ENCODE measurements at regions not wholly inside any gene's neighbourhood (a gene's known extent, or its start where the extent isn't known, plus 50 kb on each side); places are given as distances from the start of the nearest gene placed in this dataset.

DNA sequence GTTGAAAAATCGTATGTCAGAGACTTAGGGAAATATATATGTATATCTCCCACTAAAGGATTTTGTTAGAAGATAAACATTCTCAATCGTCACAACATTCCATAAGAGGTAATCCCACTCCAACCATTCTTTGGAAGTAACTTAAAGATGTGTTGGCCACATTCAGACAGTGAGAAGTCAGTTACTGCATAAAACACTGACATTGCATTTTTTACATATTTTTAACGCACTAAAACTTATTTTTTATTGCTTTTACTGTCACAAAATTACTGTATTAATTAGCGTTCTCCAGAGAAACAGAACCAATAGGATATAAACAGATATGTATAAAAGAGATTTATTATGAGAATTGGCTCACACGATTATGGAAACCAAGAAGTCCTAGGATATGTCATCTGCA is 74.3 kb upstream of the VGLL2 start:
- no peak overlapping the region for H2BK12ac ChIP-seq (ENCODE audit: low read length)
- H4K12ac ChIP-seq (ENCODE audit: low read depth, low read length): no peak overlapping the region
- no peaks in the 10 kb centered on the region for H3K79me2 ChIP-seq (ENCODE audit: control insufficient read depth, insufficient read depth, low read length, poor library complexity)
- no peak overlapping the region for H4K8ac ChIP-seq (ENCODE audit: low read depth, low read length)
- H3K4ac ChIP-seq (ENCODE audit: low read depth, low read length): no peak overlapping the region
- no CpG with 5 or more reads among the region's 5 CpGs for WGBS (ENCODE audit: extremely low coverage, insufficient coverage, insufficient read length)
- H4K91ac ChIP-seq (ENCODE audit: low read depth, low read length): no peak overlapping the region
- no peak overlapping the region for H3K4me2 ChIP-seq (ENCODE audit: low read length)
- H3K18ac ChIP-seq (ENCODE audit: low read length): no peak overlapping the region
- H3K9me3 ChIP-seq (ENCODE audit: insufficient read depth, low read depth, low read length): no peaks in the 10 kb centered on the region
- H3K79me1 ChIP-seq (ENCODE audit: low read length): no peaks in the 10 kb centered on the region
- no peaks in the 10 kb centered on the region for H3K27me3 ChIP-seq (ENCODE audit: insufficient read depth, low read length)
- H3K4me1 ChIP-seq (ENCODE audit: control insufficient read depth in 1 of 2, insufficient read depth in 2 of 2, low read length in 2 of 2): no peaks in the 10 kb centered on the region
- H3K9ac ChIP-seq (ENCODE audit: low read length): no peak overlapping the region
- no peak overlapping the region for H3K14ac ChIP-seq (ENCODE audit: low read length)
- no peak overlapping the region for H2BK5ac ChIP-seq (ENCODE audit: low read depth, low read length, poor library complexity)
- no peak overlapping the region for H2AK5ac ChIP-seq (ENCODE audit: low read length)
- H3K27ac ChIP-seq (ENCODE audit: low read depth, low read length): no peak overlapping the region
- no peak overlapping the region for H2BK120ac ChIP-seq (ENCODE audit: insufficient read depth, low read length, poor library complexity)
- H2AFZ ChIP-seq (ENCODE audit: insufficient read depth, low read length, poor library complexity): no peak overlapping the region
- no peak for DNase-seq
- no peaks in the 10 kb centered on the region for H3K36me3 ChIP-seq (ENCODE audit: control insufficient read depth in 1 of 2, insufficient read depth in 2 of 2, low read length in 2 of 2)
- no peak overlapping the region for H3K23ac ChIP-seq (ENCODE audit: low read length)
- H3K4me3 ChIP-seq (ENCODE audit: low read depth, low read length): no peak overlapping the region

GRCh38 chr6:117191448-117191847 is 73.9 kb upstream of the VGLL2 start:
- no peak overlapping the region for H3K4me3 ChIP-seq (ENCODE audit: low read depth, low read length)
- H3K4me2 ChIP-seq (ENCODE audit: low read length): no peak overlapping the region
- no peak overlapping the region for H3K14ac ChIP-seq (ENCODE audit: low read length)
- H2AK5ac ChIP-seq (ENCODE audit: low read length): no peak overlapping the region
- no peak overlapping the region for H2BK120ac ChIP-seq (ENCODE audit: insufficient read depth, low read length, poor library complexity)
- no peak overlapping the region for H3K18ac ChIP-seq (ENCODE audit: low read length)
- H3K9me3 ChIP-seq (ENCODE audit: insufficient read depth, low read depth, low read length): no peaks in the 10 kb centered on the region
- H3K23ac ChIP-seq (ENCODE audit: low read length): no peak overlapping the region
- no peak overlapping the region for H2BK12ac ChIP-seq (ENCODE audit: low read length)
- H3K4ac ChIP-seq (ENCODE audit: low read depth, low read length): no peak overlapping the region
- no peaks in the 10 kb centered on the region for H3K4me1 ChIP-seq (ENCODE audit: control insufficient read depth in 1 of 2, insufficient read depth in 2 of 2, low read length in 2 of 2)
- no peak overlapping the region for H3K27ac ChIP-seq (ENCODE audit: low read depth, low read length)
- no CpG with 5 or more reads among the region's 1 CpG for WGBS (ENCODE audit: extremely low coverage, insufficient coverage, insufficient read length)
- H2BK5ac ChIP-seq (ENCODE audit: low read depth, low read length, poor library complexity): no peak overlapping the region
- no peaks in the 10 kb centered on the region for H3K27me3 ChIP-seq (ENCODE audit: insufficient read depth, low read length)
- no peaks in the 10 kb centered on the region for H3K79me1 ChIP-seq (ENCODE audit: low read length)
- no peak overlapping the region for H4K8ac ChIP-seq (ENCODE audit: low read depth, low read length)
- no peak overlapping the region for H4K12ac ChIP-seq (ENCODE audit: low read depth, low read length)
- H3K79me2 ChIP-seq (ENCODE audit: control insufficient read depth, insufficient read depth, low read length, poor library complexity): no peaks in the 10 kb centered on the region
- no peaks in the 10 kb centered on the region for H3K36me3 ChIP-seq (ENCODE audit: control insufficient read depth in 1 of 2, insufficient read depth in 2 of 2, low read length in 2 of 2)
- no peak overlapping the region for H3K9ac ChIP-seq (ENCODE audit: low read length)
- H4K91ac ChIP-seq (ENCODE audit: low read depth, low read length): no peak overlapping the region
- H2AFZ ChIP-seq (ENCODE audit: insufficient read depth, low read length, poor library complexity): no peak overlapping the region
- no peak for DNase-seq

DNA sequence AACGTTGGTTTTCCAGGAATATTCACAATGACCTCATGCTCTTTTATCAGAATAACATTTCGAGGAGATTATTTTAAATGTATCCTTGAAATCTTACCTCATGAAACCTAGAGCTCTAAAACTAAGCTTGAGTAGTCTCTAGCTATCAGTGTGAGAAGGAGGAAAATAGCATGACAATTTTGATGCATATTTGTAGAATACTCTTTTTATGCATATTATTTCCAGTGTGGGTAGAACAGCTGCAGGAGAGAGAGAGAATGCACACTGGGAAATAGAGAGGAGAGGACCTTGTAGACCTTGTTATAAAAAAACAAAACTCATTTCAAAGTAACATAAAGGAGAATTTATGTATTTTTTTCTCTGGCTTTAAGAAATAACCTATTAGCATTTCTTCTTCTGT is 71.1 kb upstream of the VGLL2 start:
- Histone ChIP-seq H3K4me2 (ENCODE audit: low read length) (no peak overlapping the region), H2BK120ac (ENCODE audit: insufficient read depth, low read length, poor library complexity) (no peak overlapping the region), H3K79me1 (ENCODE audit: low read length) (no peaks in the 10 kb centered on the region), H2BK12ac (ENCODE audit: low read length) (no peak overlapping the region), H3K4ac (ENCODE audit: low read depth, low read length) (no peak overlapping the region), H3K27me3 (ENCODE audit: insufficient read depth, low read length) (no peaks in the 10 kb centered on the region), H3K36me3 (ENCODE audit: control insufficient read depth in 1 of 2, insufficient read depth in 2 of 2, low read length in 2 of 2) (no peaks in the 10 kb centered on the region), H4K91ac (ENCODE audit: low read depth, low read length) (no peak overlapping the region), H3K4me1 (ENCODE audit: control insufficient read depth in 1 of 2, insufficient read depth in 2 of 2, low read length in 2 of 2) (no peaks in the 10 kb centered on the region), H3K79me2 (ENCODE audit: control insufficient read depth, insufficient read depth, low read length, poor library complexity) (no peaks in the 10 kb centered on the region), H3K18ac (ENCODE audit: low read length) (no peak overlapping the region), H4K12ac (ENCODE audit: low read depth, low read length) (no peak overlapping the region), H3K9me3 (ENCODE audit: insufficient read depth, low read depth, low read length) (no peaks in the 10 kb centered on the region), H3K27ac (ENCODE audit: low read depth, low read length) (no peak overlapping the region), H3K9ac (ENCODE audit: low read length) (no peak overlapping the region), H3K14ac (ENCODE audit: low read length) (no peak overlapping the region), H2AK5ac (ENCODE audit: low read length) (no peak overlapping the region), H2BK5ac (ENCODE audit: low read depth, low read length, poor library complexity) (no peak overlapping the region), H3K23ac (ENCODE audit: low read length) (no peak overlapping the region), H4K8ac (ENCODE audit: low read depth, low read length) (no peak overlapping the region), H2AFZ (ENCODE audit: insufficient read depth, low read length, poor library complexity) (no peak overlapping the region), H3K4me3 (ENCODE audit: low read depth, low read length) (no peak overlapping the region)
- WGBS (ENCODE audit: extremely low coverage, insufficient coverage, insufficient read length): no CpG with 5 or more reads among the region's 2 CpGs
- no peak for DNase-seq

DNA sequence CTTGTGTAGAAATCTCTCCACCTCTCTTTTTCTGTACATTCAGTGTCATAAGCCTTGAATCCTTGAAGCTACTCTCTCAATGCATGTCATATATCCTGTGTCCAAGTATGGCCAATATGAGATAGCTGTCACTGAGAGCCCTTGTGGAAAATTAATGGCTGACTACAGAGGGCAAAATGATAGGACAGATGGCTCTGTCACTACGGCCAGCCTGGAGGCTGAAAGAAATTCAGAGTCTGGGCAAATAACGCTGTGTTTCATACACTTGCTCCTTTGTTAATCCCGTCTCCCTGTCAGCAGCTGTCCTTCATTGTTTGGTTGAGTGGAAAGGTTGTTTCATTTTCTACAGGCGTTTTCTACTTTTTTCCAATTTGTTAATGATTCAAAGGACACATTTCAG is 70.4 kb upstream of the VGLL2 start:
- H3K79me2 ChIP-seq (ENCODE audit: control insufficient read depth, insufficient read depth, low read length, poor library complexity): no peaks in the 10 kb centered on the region
- no peaks in the 10 kb centered on the region for H3K36me3 ChIP-seq (ENCODE audit: control insufficient read depth in 1 of 2, insufficient read depth in 2 of 2, low read length in 2 of 2)
- no peak overlapping the region for H2BK12ac ChIP-seq (ENCODE audit: low read length)
- no peak overlapping the region for H2BK5ac ChIP-seq (ENCODE audit: low read depth, low read length, poor library complexity)
- no peak overlapping the region for H2AK5ac ChIP-seq (ENCODE audit: low read length)
- H3K4me1 ChIP-seq (ENCODE audit: control insufficient read depth in 1 of 2, insufficient read depth in 2 of 2, low read length in 2 of 2): no peaks in the 10 kb centered on the region
- no peak overlapping the region for H3K18ac ChIP-seq (ENCODE audit: low read length)
- no peaks in the 10 kb centered on the region for H3K79me1 ChIP-seq (ENCODE audit: low read length)
- H3K4ac ChIP-seq (ENCODE audit: low read depth, low read length): no peak overlapping the region
- H4K91ac ChIP-seq (ENCODE audit: low read depth, low read length): no peak overlapping the region
- no peaks in the 10 kb centered on the region for H3K9me3 ChIP-seq (ENCODE audit: insufficient read depth, low read depth, low read length)
- H3K27ac ChIP-seq (ENCODE audit: low read depth, low read length): no peak overlapping the region
- H2BK120ac ChIP-seq (ENCODE audit: insufficient read depth, low read length, poor library complexity): no peak overlapping the region
- H2AFZ ChIP-seq (ENCODE audit: insufficient read depth, low read length, poor library complexity): no peak overlapping the region
- no peak overlapping the region for H3K9ac ChIP-seq (ENCODE audit: low read length)
- H4K12ac ChIP-seq (ENCODE audit: low read depth, low read length): no peak overlapping the region
- no peaks in the 10 kb centered on the region for H3K27me3 ChIP-seq (ENCODE audit: insufficient read depth, low read length)
- DNase-seq: no peak
- no peak overlapping the region for H3K4me3 ChIP-seq (ENCODE audit: low read depth, low read length)
- WGBS (ENCODE audit: extremely low coverage, insufficient coverage, insufficient read length): no CpG with 5 or more reads among the region's 4 CpGs
- no peak overlapping the region for H3K4me2 ChIP-seq (ENCODE audit: low read length)
- no peak overlapping the region for H3K14ac ChIP-seq (ENCODE audit: low read length)
- no peak overlapping the region for H4K8ac ChIP-seq (ENCODE audit: low read depth, low read length)
- no peak overlapping the region for H3K23ac ChIP-seq (ENCODE audit: low read length)

All from trophoblast cell (in vitro differentiated cells and primary cell).